GM12891 (cell line): ENCODE measurements at regions not wholly inside any gene's neighbourhood (a gene's known extent, or its start where the extent isn't known, plus 50 kb on each side); places are given as distances from the start of the nearest gene placed in this dataset.

Source experiments
- PAX5 ChIP-seq: IDR thresholded peaks from 2 replicates; pipeline ENCODE4 v1.6.1; 2011; ENCODE audit warnings: low read length, moderate library complexity, mild to moderate bottlenecking; ENCODE audit not compliant: insufficient read depth, severe bottlenecking
- POLR2A ChIP-seq: IDR thresholded peaks from 2 replicates; pipeline ENCODE4 v1.6.1; 2011; ENCODE audit warnings: low read depth, low read length, control low read depth
- POLR2AphosphoS5 ChIP-seq: IDR thresholded peaks from 2 replicates; pipeline ENCODE4 v1.6.1; 2011; ENCODE audit warnings: low read depth, low read length, control low read depth
- POU2F2 ChIP-seq: IDR thresholded peaks from 2 replicates; pipeline ENCODE4 v1.6.1; 2011; ENCODE audit warnings: low read depth, mild to moderate bottlenecking, control low read depth, low read length, moderate library complexity
- SPI1 ChIP-seq: IDR thresholded peaks from 2 replicates; pipeline ENCODE4 v1.6.1; 2011; ENCODE audit warnings: low read depth, low read length, control low read depth
- TAF1 ChIP-seq: IDR thresholded peaks from 2 replicates; pipeline ENCODE4 v1.6.1; 2011; ENCODE audit warnings: low read depth, low read length, control low read depth

DNA sequence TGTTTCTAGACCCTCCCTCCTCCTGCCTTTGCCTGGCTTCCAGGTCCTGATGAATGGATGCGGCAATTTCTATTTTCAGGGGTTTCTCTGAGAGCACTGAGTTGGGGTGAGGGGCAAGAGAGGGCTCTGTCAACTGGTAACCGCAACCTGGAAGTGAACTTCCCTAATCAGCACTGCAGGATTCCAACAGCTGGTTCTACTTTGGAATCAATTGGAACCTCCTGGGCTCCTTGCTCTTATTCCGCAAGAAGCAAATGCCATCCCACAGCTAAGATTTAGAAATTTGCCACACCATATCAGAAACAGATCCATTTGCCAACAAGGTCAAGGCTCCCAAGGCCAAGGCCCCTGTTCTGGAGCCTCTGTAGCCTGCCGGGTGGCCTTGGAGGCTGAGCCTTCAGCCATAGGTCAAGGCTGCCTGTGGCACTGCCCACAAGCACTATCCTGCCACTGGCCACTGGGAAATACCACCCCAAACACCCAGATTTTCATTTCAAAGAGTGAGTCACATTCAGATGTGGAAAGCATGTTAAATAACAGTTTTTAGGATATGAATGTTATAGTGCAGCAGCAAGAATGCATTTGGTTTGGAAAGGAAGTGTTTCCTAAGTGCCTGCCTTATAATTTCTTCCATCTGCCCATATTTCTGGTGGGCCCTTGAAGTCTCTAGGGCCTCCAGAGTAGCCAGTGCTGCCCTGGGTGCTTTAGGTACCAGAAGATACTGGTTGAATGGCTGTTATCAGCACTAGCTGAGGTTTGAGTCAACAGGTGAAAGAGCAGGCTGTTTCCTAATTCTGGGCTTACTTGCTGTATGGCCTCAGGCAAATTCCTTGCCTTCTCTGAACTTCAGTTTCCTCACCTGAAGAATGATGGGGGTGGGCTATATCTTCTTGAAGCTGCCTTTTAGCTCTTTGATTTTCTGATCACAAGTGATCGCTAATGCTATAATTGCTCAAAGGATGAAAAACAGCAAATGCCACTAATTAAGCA, 56.3 kb upstream of the JUN start:
- no peak for TF ChIP-seq POLR2A
- TF ChIP-seq TAF1 = no peak
- no peak for TF ChIP-seq PAX5
- no peak for TF ChIP-seq POLR2AphosphoS5
- no peak for TF ChIP-seq POU2F2
- TF ChIP-seq SPI1 = no peak
